Keratinocyte (primary cell): ENCODE measurements at regions not wholly inside any gene's neighbourhood (a gene's known extent, or its start where the extent isn't known, plus 50 kb on each side); places are given as distances from the start of the nearest gene placed in this dataset.
A peak's percentile ranks its signal among the peaks of the same experiment; 100 is the strongest.

Source experiments
- DNase-seq: peaks from one replicate; pipeline ENCODE4 v3.0.0-alpha.2; 2011; ENCODE audit warnings: low read depth, missing footprints, low spot score
- FAIRE-seq: peaks from 2 replicates; lab custom pipeline; 2011; peaks lifted over from hg19 to GRCh38; lab: Jason Lieb, UNC
- H2AFZ ChIP-seq: 2 replicates; pipeline ENCODE4 v1.6.0; 2012; ENCODE audit warnings: low read length, control low read depth, inconsistent platforms; ENCODE audit not compliant: control insufficient read depth
- H3K27ac ChIP-seq: 2 replicates; pipeline ENCODE4 v1.5.1; 2011; ENCODE audit warnings: low read length; ENCODE audit not compliant: control insufficient read depth, insufficient read depth
- H3K27me3 ChIP-seq: 3 replicates; pipeline ENCODE4 v1.6.0; 2011; ENCODE audit warnings: low read length; ENCODE audit not compliant: control insufficient read depth, insufficient read depth; ENCODE audit errors: extremely low read depth
- H3K36me3 ChIP-seq, 2 experiments: 2 replicates in 1 of 2; 3 replicates in 1 of 2; pipeline ENCODE4 v1.5.1; 2011; ENCODE audit warnings: low read length in 2 of 2, mild to moderate bottlenecking in 1 of 2; ENCODE audit not compliant: control insufficient read depth in 2 of 2, insufficient read depth in 2 of 2; ENCODE audit errors: extremely low read depth in 1 of 2
- H3K4me1 ChIP-seq: 3 replicates; pipeline ENCODE4 v1.5.1; 2011; ENCODE audit warnings: low read length; ENCODE audit not compliant: control insufficient read depth, insufficient read depth; ENCODE audit errors: extremely low read depth
- H3K4me2 ChIP-seq: 3 replicates; pipeline ENCODE4 v1.6.0; 2011; ENCODE audit warnings: low read depth, low read length; ENCODE audit not compliant: control insufficient read depth, insufficient read depth; ENCODE audit errors: extremely low read depth
- H3K4me3 ChIP-seq, 3 experiments: fragments of 200-600 bp in 1 of 3; sonication (generic) in 1 of 3; 2 replicates in 2 of 3; 3 replicates in 1 of 3; pipeline ENCODE4 v1.5.1; 2011 to 2016; ENCODE audit warnings: low read length in 3 of 3, mild to moderate bottlenecking in 3 of 3, control low read depth in 2 of 3, inconsistent platforms in 1 of 3, low read depth in 1 of 3, mixed read lengths in 1 of 3, mixed run types in 1 of 3, moderate library complexity in 1 of 3; ENCODE audit not compliant: control insufficient read depth in 2 of 3, insufficient read depth in 2 of 3; ENCODE audit errors: extremely low read depth in 1 of 3
- H3K79me2 ChIP-seq: 2 replicates; pipeline ENCODE4 v1.6.0; 2012; ENCODE audit warnings: low read length; ENCODE audit not compliant: control insufficient read depth, insufficient read depth
- H3K9ac ChIP-seq: 3 replicates; pipeline ENCODE4 v1.6.0; 2011; ENCODE audit warnings: low read length; ENCODE audit not compliant: control insufficient read depth, insufficient read depth; ENCODE audit errors: extremely low read depth
- H3K9me1 ChIP-seq: 3 replicates; pipeline ENCODE4 v1.6.0; 2011; ENCODE audit warnings: low read length; ENCODE audit not compliant: control insufficient read depth, insufficient read depth; ENCODE audit errors: extremely low read depth
- H3K9me3 ChIP-seq: 2 replicates; pipeline ENCODE4 v1.5.1; 2012; ENCODE audit warnings: low read depth, low read length; ENCODE audit not compliant: control insufficient read depth
- H4K20me1 ChIP-seq: 3 replicates; pipeline ENCODE4 v1.6.0; 2011; ENCODE audit warnings: low read length; ENCODE audit not compliant: control insufficient read depth, insufficient read depth; ENCODE audit errors: extremely low read depth
- CTCF ChIP-seq, 3 experiments: IDR thresholded peaks in 1 of 3; conservative IDR thresholded peaks in 1 of 3; optimal IDR thresholded peaks in 1 of 3; 2 replicates in 2 of 3; 3 replicates in 1 of 3; pipeline versions ENCODE3 to v1.5.1; 2011; ENCODE audit warnings: low read length in 3 of 3, mild to moderate bottlenecking in 3 of 3, moderate library complexity in 2 of 3, control low read depth in 1 of 3, inconsistent platforms in 1 of 3; ENCODE audit not compliant: insufficient read depth in 2 of 3; ENCODE audit errors: extremely low read depth in 1 of 3
- EZH2 ChIP-seq: IDR thresholded peaks from one replicate; pipeline ENCODE4 v1.6.1; 2012; ENCODE audit warnings: inconsistent platforms, mild to moderate bottlenecking, low read length, moderate library complexity
- dilution Hi-C: fragments of 300-500 bp; cut with MboI; formaldehyde crosslinking; loops from one replicate; pipeline ENCODE4 v1.7.0; 2020; ENCODE audit warnings: low sequenced_read_pairs; ENCODE audit not compliant: extremely low pct_ligation_motif_present

DNA sequence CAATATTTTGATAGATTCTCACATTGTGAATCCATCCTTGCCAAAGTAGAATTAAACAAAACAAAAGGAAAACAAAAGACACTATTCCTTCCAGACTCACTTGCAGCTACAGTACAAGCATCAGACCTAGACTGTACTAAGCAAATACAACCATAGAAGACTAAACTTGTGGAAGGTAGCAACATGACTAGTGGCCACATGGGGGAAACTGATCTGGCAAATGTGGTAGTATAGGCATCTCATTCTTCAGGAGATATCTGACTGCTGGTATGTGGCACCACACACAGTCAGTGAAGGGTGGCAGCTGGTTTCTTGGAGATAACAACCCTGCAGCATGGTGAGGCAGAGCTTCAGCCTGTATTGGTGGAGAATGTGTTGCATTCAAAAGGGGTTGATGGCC is 81.0 kb upstream of the ACVR2A start:
- no peak overlapping the region for H3K4me3 ChIP-seq
- FAIRE-seq (no peak), DNase-seq (no peak)
- no peak for TF ChIP-seq EZH2
- TF ChIP-seq CTCF (optimal IDR thresholded peaks at IDR 0.05 in 1 of 3, IDR thresholded peaks at IDR 0.05 in 1 of 3, conservative IDR thresholded peaks at IDR 0.05 in 1 of 3; ENCODE audit: extremely low read depth in 1 of 3, insufficient read depth in 2 of 3, low read length in 3 of 3), result peak in 1 of 3 experiments; percentile 0
- H3K27ac ChIP-seq, result no peak overlapping the region
- no peaks in the 10 kb centered on the region for H3K27me3 ChIP-seq
- H2AFZ ChIP-seq, result no peak overlapping the region
- dilution Hi-C loops, result no loop called here
- H4K20me1 ChIP-seq, result no peaks in the 10 kb centered on the region
- no peaks in the 10 kb centered on the region for H3K9me1 ChIP-seq
- H3K79me2 ChIP-seq, result no peaks in the 10 kb centered on the region
- no peaks in the 10 kb centered on the region for H3K4me1 ChIP-seq
- no peaks in the 10 kb centered on the region for H3K36me3 ChIP-seq
- H3K4me2 ChIP-seq, result no peak overlapping the region
- H3K9ac ChIP-seq, result no peak overlapping the region
- H3K9me3 ChIP-seq, result no peaks in the 10 kb centered on the region

- no peaks in the 10 kb centered on the region for H3K27me3 ChIP-seq
These were observed 83.8 kb upstream of the ACVR2A start for GRCh38 chr2:147760984-147761383.

More at GRCh38 chr2:147760984-147761383, 83.8 kb upstream of the ACVR2A start:
- no peaks in the 10 kb centered on the region for H3K4me1 ChIP-seq
- H2AFZ ChIP-seq, result no peak overlapping the region
- FAIRE-seq (no peak), DNase-seq (no peak)
- H4K20me1 ChIP-seq, result no peaks in the 10 kb centered on the region
- H3K4me2 ChIP-seq, result no peak overlapping the region
- H3K27ac ChIP-seq, result no peak overlapping the region
- H3K9me1 ChIP-seq, result no peaks in the 10 kb centered on the region
- H3K4me3 ChIP-seq, result no peak overlapping the region
- H3K79me2 ChIP-seq, result no peaks in the 10 kb centered on the region
- H3K36me3 ChIP-seq, result no peaks in the 10 kb centered on the region
- no peaks in the 10 kb centered on the region for H3K9me3 ChIP-seq
- dilution Hi-C loops, result no loop called here
- no peak overlapping the region for H3K9ac ChIP-seq
- TF ChIP-seq CTCF (optimal IDR thresholded peaks at IDR 0.05 in 1 of 3, IDR thresholded peaks at IDR 0.05 in 1 of 3, conservative IDR thresholded peaks at IDR 0.05 in 1 of 3; ENCODE audit: extremely low read depth in 1 of 3, insufficient read depth in 2 of 3, low read length in 3 of 3), result no peak
- no peak for TF ChIP-seq EZH2
